Peyer's patch (tissue), 4 donors: ENCODE measurements at regions not wholly inside any gene's neighbourhood (a gene's known extent, or its start where the extent isn't known, plus 50 kb on each side); places are given as distances from the start of the nearest gene placed in this dataset.

Experiments
- CTCF ChIP-seq, 6 experiments: fragments of 450-650 bp in 4 of 6; fragments of 200-600 bp in 2 of 6; sonication (generic) in 1 of 6; IDR thresholded peaks; one replicate each; pipeline ENCODE4 v1.5.1; 2017 to 2019; ENCODE audit warnings: antibody characterized with exemption in 6 of 6, mild to moderate bottlenecking in 3 of 6, moderate library complexity in 1 of 6
- POLR2A ChIP-seq, 2 donors: fragments of 450-650 bp; IDR thresholded peaks; one replicate each; pipeline ENCODE4 v1.5.1; 2017; ENCODE audit warnings: antibody characterized with exemption in 2 of 2, mild to moderate bottlenecking in 2 of 2, moderate library complexity in 2 of 2

GRCh38 chr18:47549021-47549540, 297.6 kb upstream of the SKOR2 start:
- no peak for TF ChIP-seq POLR2A (IDR thresholded peaks at IDR 0.05)
- TF ChIP-seq CTCF (IDR thresholded peaks at IDR 0.05) = no peak
